Erythroblast (primary cell): ENCODE measurements at regions not wholly inside any gene's neighbourhood (a gene's known extent, or its start where the extent isn't known, plus 50 kb on each side); places are given as distances from the start of the nearest gene placed in this dataset.

Experiments used
- GATA1 ChIP-seq: IDR thresholded peaks from 2 replicates; pipeline ENCODE4 v1.6.1; 2011; ENCODE audit warnings: low read depth, mild to moderate bottlenecking, control low read depth, low read length, moderate library complexity
- POLR2A ChIP-seq: IDR thresholded peaks from 2 replicates; pipeline ENCODE4 v1.6.1; 2011; ENCODE audit warnings: mild to moderate bottlenecking, low read length

GRCh38 chr1:188372821-188373220, 1544.1 kb downstream of the PLA2G4A start:
- no peak for TF ChIP-seq GATA1
- no peak for TF ChIP-seq POLR2A
